ENCODE measurements at regions not wholly inside any gene's neighbourhood (a gene's known extent, or its start where the extent isn't known, plus 50 kb on each side); places are given as distances from the start of the nearest gene placed in this dataset.
A peak's percentile ranks its signal among the peaks of the same experiment; 100 is the strongest.

GRCh38 chr12:13680916-13681315 is 300.5 kb downstream of the GRIN2B start:
- no peak for DNase-seq (ENCODE audit: low spot score)

GRCh38 chr12:13676880-13677279 is 304.5 kb downstream of the GRIN2B start:
- DNase-seq (ENCODE audit: low spot score): no peak

- no peak for DNase-seq (ENCODE audit: low spot score)
Observed at GRCh38 chr12:13670285-13670866, 311.0 kb downstream of the GRIN2B start.

- DNase-seq (ENCODE audit: low spot score): no peak
Observed at GRCh38 chr12:13668880-13669279, 312.5 kb downstream of the GRIN2B start.

GRCh38 chr12:13666806-13667205 is 314.6 kb downstream of the GRIN2B start:
- DNase-seq (ENCODE audit: low spot score): no peak

GRCh38 chr12:13661005-13661887 is 320.2 kb downstream of the GRIN2B start:
- DNase-seq (ENCODE audit: low spot score): peak; percentile 68

- no peak for DNase-seq (ENCODE audit: low spot score)
Observed at GRCh38 chr12:13654456-13654855, 326.9 kb downstream of the GRIN2B start.

GRCh38 chr12:13652105-13652504 is 329.3 kb downstream of the GRIN2B start:
- DNase-seq (ENCODE audit: low spot score): no peak

- DNase-seq (ENCODE audit: low spot score): no peak
Observed at GRCh38 chr12:13635709-13636108, 345.7 kb downstream of the GRIN2B start.

GRCh38 chr12:13631873-13632272 is 349.5 kb downstream of the GRIN2B start:
- DNase-seq (ENCODE audit: low spot score): no peak

GRCh38 chr12:13630354-13630753 is 351.0 kb downstream of the GRIN2B start:
- DNase-seq (ENCODE audit: low spot score): no peak

- DNase-seq (ENCODE audit: low spot score): no peak
Observed at GRCh38 chr12:13628067-13628466, 353.3 kb downstream of the GRIN2B start.

- DNase-seq (ENCODE audit: low spot score): no peak
Observed at GRCh38 chr12:13627536-13627935, 353.9 kb downstream of the GRIN2B start.

- DNase-seq (ENCODE audit: low spot score): no peak
Observed at GRCh38 chr12:13613297-13613696, 368.1 kb downstream of the GRIN2B start.

- no peak for DNase-seq (ENCODE audit: low spot score)
Observed at GRCh38 chr12:13609894-13610679, 371.3 kb downstream of the GRIN2B start.

GRCh38 chr12:13606290-13606689 is 375.1 kb downstream of the GRIN2B start:
- no peak for DNase-seq (ENCODE audit: low spot score)

- DNase-seq (ENCODE audit: low spot score): no peak
Observed at GRCh38 chr12:13603953-13604352, 377.4 kb downstream of the GRIN2B start.

- no peak for DNase-seq (ENCODE audit: low spot score)
Observed at GRCh38 chr12:13602172-13602571, 379.2 kb downstream of the GRIN2B start.

GRCh38 chr12:13599176-13599575 is 382.2 kb downstream of the GRIN2B start:
- DNase-seq (ENCODE audit: low spot score): no peak

- DNase-seq (ENCODE audit: low spot score): no peak
Observed at GRCh38 chr12:13597837-13598236, 383.6 kb downstream of the GRIN2B start.

- no peak for DNase-seq (ENCODE audit: low spot score)
Observed at GRCh38 chr12:13597166-13597565, 384.2 kb downstream of the GRIN2B start.

- no peak for DNase-seq (ENCODE audit: low spot score)
Observed at GRCh38 chr12:13596714-13597113, 384.7 kb downstream of the GRIN2B start.
